Neural cell (in vitro differentiated cells): ENCODE measurements at regions not wholly inside any gene's neighbourhood (a gene's known extent, or its start where the extent isn't known, plus 50 kb on each side); places are given as distances from the start of the nearest gene placed in this dataset.

ENCODE experiments used
- CTCF ChIP-seq: fragments of 450-650 bp; IDR thresholded peaks from 2 replicates; pipeline ENCODE4 v1.5.1; 2014; ENCODE audit warnings: antibody characterized with exemption, mild to moderate bottlenecking, moderate library complexity; ENCODE audit not compliant: poor library complexity, severe bottlenecking
- EZH2 ChIP-seq: fragments of 200-600, 300-800 bp; shearing (Covaris generic), sonication (generic); IDR thresholded peaks from 2 replicates; pipeline ENCODE4 v1.6.1; 2014; ENCODE audit warnings: antibody characterized with exemption, low read length, borderline replicate concordance, mild to moderate bottlenecking; ENCODE audit not compliant: insufficient read depth, poor library complexity, severe bottlenecking

DNA sequence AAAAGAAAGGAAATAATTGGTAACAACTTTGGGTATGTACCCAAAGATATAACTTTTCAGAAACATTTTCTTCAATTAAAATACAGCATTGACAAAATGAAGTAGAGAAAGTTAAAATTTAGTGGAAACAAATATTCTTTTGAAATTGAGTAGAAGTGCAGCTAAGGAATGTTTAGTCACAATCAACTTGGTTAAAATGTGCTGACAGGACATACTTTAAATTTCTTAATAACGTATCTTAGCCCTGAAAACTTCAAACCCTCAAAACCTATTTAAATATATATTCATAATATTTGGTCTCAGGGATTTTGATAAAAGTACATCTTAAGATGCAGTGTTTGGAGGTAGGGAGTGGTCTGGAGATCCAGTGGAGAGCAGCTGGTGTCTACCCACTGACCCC is 240.8 kb downstream of the DKK2 start:
- no peak for TF ChIP-seq CTCF
- no peak for TF ChIP-seq EZH2
